ENCODE measurements at regions not wholly inside any gene's neighbourhood (a gene's known extent, or its start where the extent isn't known, plus 50 kb on each side); places are given as distances from the start of the nearest gene placed in this dataset.

- no peaks in the 10 kb centered on the region for H3K4me1 ChIP-seq (ENCODE audit: control insufficient read depth, extremely low read depth, insufficient read depth, low read length)
- no peaks in the 10 kb centered on the region for H3K9me3 ChIP-seq (replicated peaks; ENCODE audit: control insufficient read depth, insufficient read depth, low read length)
- ChIA-PET CTCF (interaction anchor here (1.1 kb wide), 1 partner anchor 29 kb away, joined by 4 read pairs; no protein-coding TSS in a partner anchor), POLR2A (no interaction called here)
- no TSS peak for BruUV-seq (replicated peaks)
- no peaks in the 10 kb centered on the region for H3K9me1 ChIP-seq (replicated peaks; ENCODE audit: control insufficient read depth, extremely low read depth, insufficient read depth, low read length)
- no peak overlapping the region for H3K27ac ChIP-seq (ENCODE audit: insufficient read depth, low read depth, low read length)
- dilution Hi-C loops (cut with MboI; ENCODE audit: extremely low pct_ligation_motif_present, low sequenced_read_pairs): no loop called here
- H4K20me1 ChIP-seq (replicated peaks; ENCODE audit: control insufficient read depth, extremely low read depth, insufficient read depth, low read length): no peaks in the 10 kb centered on the region
- DNase-seq (ENCODE audit: low read depth, low spot score) (no peak), FAIRE-seq (no peak)
- H3K4me2 ChIP-seq (ENCODE audit: insufficient read depth, low read length): no peak overlapping the region
- H3K9ac ChIP-seq (replicated peaks; ENCODE audit: extremely low read depth, insufficient read depth, low read length): no peak overlapping the region
- no peaks in the 10 kb centered on the region for H3K27me3 ChIP-seq (ENCODE audit: control insufficient read depth in 2 of 2, insufficient read depth in 2 of 2, low read length in 2 of 2)
- H2AFZ ChIP-seq (ENCODE audit: low read depth, low read length): no peak overlapping the region
- TF ChIP-seq POLR2A (IDR thresholded peaks at IDR 0.05; ENCODE audit: low read depth, low read length): no peak
- TF ChIP-seq FOS (IDR thresholded peaks at IDR 0.05; ENCODE audit: borderline replicate concordance, insufficient read depth, low read length): no peak
- TF ChIP-seq CTCF (IDR thresholded peaks at IDR 0.05; ENCODE audit: extremely low read depth in 1 of 2, insufficient read depth in 1 of 2, low read depth in 1 of 2, low read length in 2 of 2): no peak
- no peak for TF ChIP-seq MAX (IDR thresholded peaks at IDR 0.05; ENCODE audit: insufficient read depth, insufficient read length)
- TF ChIP-seq EZH2 (IDR thresholded peaks at IDR 0.05; ENCODE audit: borderline replicate concordance, low read depth, low read length, severe bottlenecking): no peak
- TF ChIP-seq POLR2AphosphoS5 (IDR thresholded peaks at IDR 0.05; ENCODE audit: insufficient read depth, low read depth, low read length): no peak
- no peak for TF ChIP-seq JUN (IDR thresholded peaks at IDR 0.05; ENCODE audit: borderline replicate concordance, insufficient read depth, insufficient read length, low read depth)
- no peak for TF ChIP-seq MYC (IDR thresholded peaks at IDR 0.05; ENCODE audit: low read depth, low read length)
- no peak for TF ChIP-seq GATA2 (IDR thresholded peaks at IDR 0.05; ENCODE audit: insufficient read depth, insufficient read length, low read depth, low read length)
- H3K79me2 ChIP-seq (ENCODE audit: control insufficient read depth, insufficient read depth, low read length): no peaks in the 10 kb centered on the region
- intact Hi-C loops (cut with micrococcal nuclease): no loop called here
- no peak overlapping the region for H3K4me3 ChIP-seq (replicated peaks in 1 of 3; ENCODE audit: insufficient read depth in 1 of 3, low read depth in 1 of 3, low read length in 3 of 3)
- no peaks in the 10 kb centered on the region for H3K36me3 ChIP-seq (ENCODE audit: control insufficient read depth in 2 of 2, extremely low read depth in 1 of 2, insufficient read depth in 2 of 2, low read length in 2 of 2)
These were observed 1491.8 kb upstream of the IGFBP7 start for GRCh38 chr4:58602022-58602421.

All from endothelial cell of umbilical vein (primary cell).